AG20443 (cell line): ENCODE measurements at regions not wholly inside any gene's neighbourhood (a gene's known extent, or its start where the extent isn't known, plus 50 kb on each side); places are given as distances from the start of the nearest gene placed in this dataset.
"Not testable (repeated sequence)": the region's sequence is repeated elsewhere in the genome, so short reads cannot be mapped to it uniquely, and the experiment has no call there.

Experiments
- DNase-seq: peaks from one replicate; pipeline ENCODE4 v3.0.0; 2012; ENCODE audit warnings: low spot score, mixed read lengths

DNA sequence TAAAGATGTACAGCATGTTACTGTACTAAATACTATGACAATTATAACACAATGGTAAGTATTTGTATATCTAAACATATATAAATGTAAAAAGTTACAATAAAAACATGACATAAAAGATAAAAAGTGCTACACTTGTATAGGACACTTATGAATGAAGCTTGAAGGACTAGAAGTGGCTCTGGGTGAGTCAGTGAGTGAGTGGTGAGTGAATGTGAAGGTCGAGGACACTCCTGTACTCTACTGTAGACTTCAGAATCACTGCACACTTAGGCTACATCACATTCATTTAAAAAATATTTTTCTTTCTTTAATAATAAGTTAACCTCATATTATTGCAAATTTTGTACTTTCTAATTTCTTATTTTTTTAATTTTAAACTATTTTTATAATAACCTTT lies 1476.7 kb upstream of the CDH8 start:
- no peak for DNase-seq

GRCh38 chr16:63497408-63497807 lies 1461.2 kb upstream of the CDH8 start:
- no peak for DNase-seq

- no peak for DNase-seq
These were observed 1460.0 kb upstream of the CDH8 start for GRCh38 chr16:63496282-63496681.

- DNase-seq: no peak
These were observed 1452.7 kb upstream of the CDH8 start for GRCh38 chr16:63488955-63489354.

- DNase-seq: no peak
These were observed 1444.8 kb upstream of the CDH8 start for GRCh38 chr16:63481060-63481459.

- no peak for DNase-seq
These were observed 1437.5 kb upstream of the CDH8 start for GRCh38 chr16:63473725-63474124.

- DNase-seq: no peak
These were observed 1431.3 kb upstream of the CDH8 start for GRCh38 chr16:63467513-63467912.

GRCh38 chr16:63462316-63462715 lies 1426.1 kb upstream of the CDH8 start:
- no peak for DNase-seq

GRCh38 chr16:63461248-63461841 lies 1425.1 kb upstream of the CDH8 start:
- peak; percentile 39 for DNase-seq

GRCh38 chr16:63458846-63459245 lies 1422.6 kb upstream of the CDH8 start:
- DNase-seq: no peak

DNA sequence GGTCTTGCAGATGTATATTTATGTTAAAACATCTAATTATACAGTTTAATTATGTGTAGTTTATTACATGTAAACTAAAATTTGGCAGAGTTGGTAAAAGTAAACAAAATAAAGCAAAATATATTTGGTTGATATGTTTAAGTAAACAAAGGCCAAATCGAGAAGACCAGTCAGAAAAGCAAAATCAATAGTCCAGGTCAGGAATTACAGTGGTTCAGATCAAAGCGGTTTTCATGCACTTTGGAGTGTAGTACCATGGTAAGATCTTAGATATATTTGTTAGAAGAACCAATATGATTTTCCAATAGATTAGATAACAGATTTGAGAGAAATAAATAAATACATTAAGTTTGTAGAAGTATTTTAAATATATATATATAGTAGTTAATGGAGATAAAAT lies 1421.6 kb upstream of the CDH8 start:
- no peak for DNase-seq

- no peak for DNase-seq
These were observed 1417.0 kb upstream of the CDH8 start for GRCh38 chr16:63453261-63453660.

GRCh38 chr16:63447121-63447520 lies 1410.9 kb upstream of the CDH8 start:
- no peak for DNase-seq

GRCh38 chr16:63442246-63442645 lies 1406.0 kb upstream of the CDH8 start:
- no peak for DNase-seq

- no peak for DNase-seq
These were observed 1390.1 kb upstream of the CDH8 start for GRCh38 chr16:63426275-63426870.

- no peak for DNase-seq
These were observed 1386.5 kb upstream of the CDH8 start for GRCh38 chr16:63422715-63423114.

DNA sequence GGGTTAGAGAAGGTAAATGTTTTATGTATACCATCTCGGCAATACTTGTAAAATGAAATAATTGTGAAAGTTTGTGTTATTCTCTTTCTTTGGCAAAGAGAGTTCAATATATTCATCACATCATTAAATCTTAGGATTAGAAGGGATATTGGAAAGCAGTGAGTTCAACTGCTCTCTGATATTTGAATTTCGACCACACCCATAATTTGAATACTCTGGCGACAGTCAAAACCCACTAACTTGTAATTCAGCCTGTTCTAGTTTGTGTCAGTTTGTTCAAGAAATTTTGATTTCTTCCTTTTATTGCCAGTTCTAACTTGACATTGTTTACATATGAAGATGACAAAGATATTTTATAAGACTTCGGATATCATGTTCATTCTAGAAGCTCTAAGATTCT lies 1380.5 kb upstream of the CDH8 start:
- DNase-seq: no peak

DNA sequence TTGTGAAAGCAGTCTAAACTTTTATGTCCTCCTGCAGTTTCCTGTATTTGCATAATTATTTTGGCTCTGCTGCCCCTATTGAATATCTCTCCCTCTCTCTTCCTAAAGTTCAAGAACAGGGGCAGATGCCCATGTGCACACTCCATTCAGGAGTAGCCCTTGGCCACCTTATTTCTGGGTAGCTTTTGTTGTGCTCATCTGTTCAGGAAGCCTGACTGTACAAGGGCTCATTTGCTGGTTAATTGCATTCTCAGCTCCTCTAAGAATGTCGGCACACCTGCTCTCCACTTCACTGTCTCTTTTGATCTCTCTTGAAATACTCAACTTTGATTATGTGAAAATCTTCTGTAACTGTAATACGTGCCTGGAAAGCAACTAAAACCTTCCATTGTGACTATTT lies 1378.8 kb upstream of the CDH8 start:
- DNase-seq: no peak

- DNase-seq: no peak
These were observed 1374.4 kb upstream of the CDH8 start for GRCh38 chr16:63410594-63410993.

GRCh38 chr16:63403792-63404191 lies 1367.6 kb upstream of the CDH8 start:
- no peak for DNase-seq

DNA sequence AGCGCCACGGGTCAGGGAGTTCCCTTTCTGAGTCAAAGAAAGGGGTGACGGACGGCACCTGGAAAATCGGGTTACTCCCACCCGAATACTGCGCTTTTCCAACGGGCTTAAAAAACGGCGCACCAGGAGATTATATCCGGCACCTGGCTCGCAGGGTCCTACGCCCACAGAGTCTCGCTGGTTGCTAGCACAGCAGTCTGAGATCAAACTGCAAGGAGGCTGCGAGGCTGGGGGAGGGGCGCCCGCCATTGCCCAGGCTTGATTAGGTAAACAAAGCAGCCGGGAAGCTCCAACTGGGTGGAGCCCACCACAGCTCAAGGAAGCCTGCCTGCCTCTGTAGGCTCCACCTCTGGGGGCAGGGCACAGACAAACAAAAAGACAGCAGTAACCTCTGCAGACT lies 1352.0 kb upstream of the CDH8 start:
- DNase-seq: not testable (repeated sequence)

DNA sequence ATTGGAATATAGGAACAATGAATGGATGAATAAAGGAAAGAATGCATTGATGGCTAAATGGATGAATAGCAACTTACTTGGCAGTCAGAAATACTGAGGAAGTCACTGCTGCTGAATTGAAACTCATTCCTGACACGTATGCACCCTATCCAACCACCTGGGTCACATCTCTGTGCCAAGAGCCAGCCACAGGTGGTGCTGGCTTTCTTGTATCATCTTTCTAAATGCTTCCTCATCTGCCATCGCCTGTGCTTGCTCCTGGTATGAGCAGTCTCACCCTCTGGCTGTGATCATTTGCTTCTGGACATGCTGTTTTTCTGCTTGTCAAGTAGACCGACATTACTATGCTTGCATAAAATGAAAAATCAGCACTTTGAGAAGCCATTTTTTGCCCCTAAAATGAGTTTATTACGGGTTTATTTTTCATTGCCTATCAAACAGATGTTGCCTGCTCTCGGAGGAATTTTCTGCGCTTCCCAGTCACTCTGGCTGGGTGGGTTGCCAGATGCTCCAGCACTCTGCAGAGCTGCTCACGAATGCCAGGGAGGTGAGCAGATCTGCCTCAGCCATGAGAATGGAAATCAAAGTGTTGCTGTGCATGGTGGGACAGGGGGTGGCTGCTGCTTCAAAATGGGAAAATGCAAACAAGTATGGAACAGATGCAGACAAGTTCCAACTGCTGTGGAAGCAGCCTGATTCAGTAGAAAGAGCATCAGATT lies 1349.6 kb upstream of the CDH8 start:
- no peak for DNase-seq

- DNase-seq: no peak
These were observed 1337.5 kb upstream of the CDH8 start for GRCh38 chr16:63373744-63374143.

DNA sequence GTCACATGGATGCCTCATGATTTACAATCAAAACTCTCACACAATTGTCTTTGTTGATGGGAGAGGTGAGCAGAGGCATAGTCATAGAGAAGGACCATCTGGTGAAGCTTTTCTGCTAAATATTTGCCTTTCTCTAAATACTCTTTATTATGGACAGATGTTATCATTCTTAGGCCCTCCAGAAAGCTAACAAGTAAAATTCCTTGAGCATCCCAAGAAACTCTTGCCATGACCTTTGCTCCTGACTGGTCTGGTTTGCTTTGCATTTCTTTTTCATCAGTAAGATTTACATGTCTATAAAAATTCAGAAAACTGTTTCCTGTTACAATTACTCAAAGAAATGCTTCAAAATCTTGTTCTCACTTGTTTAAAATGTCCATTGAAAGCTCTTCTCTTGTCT lies 1336.6 kb upstream of the CDH8 start:
- DNase-seq: no peak
